Spleen (tissue), 3 donors: ENCODE measurements at regions not wholly inside any gene's neighbourhood (a gene's known extent, or its start where the extent isn't known, plus 50 kb on each side); places are given as distances from the start of the nearest gene placed in this dataset.
"Not testable (repeated sequence)": the region's sequence is repeated elsewhere in the genome, so short reads cannot be mapped to it uniquely, and the experiment has no call there.

Experiments used
- POLR2A ChIP-seq, 3 donors: fragments of 450-650 bp; IDR thresholded peaks; one replicate each; pipeline ENCODE4 v1.5.1; 2017; ENCODE audit warnings: antibody characterized with exemption in 3 of 3, mild to moderate bottlenecking in 1 of 3
- POLR2AphosphoS5 ChIP-seq, 3 donors: sonication (generic); formaldehyde crosslinking; IDR thresholded peaks; one replicate each; pipeline ENCODE4 v1.5.1; 2017; ENCODE audit warnings: antibody characterized with exemption in 3 of 3

DNA sequence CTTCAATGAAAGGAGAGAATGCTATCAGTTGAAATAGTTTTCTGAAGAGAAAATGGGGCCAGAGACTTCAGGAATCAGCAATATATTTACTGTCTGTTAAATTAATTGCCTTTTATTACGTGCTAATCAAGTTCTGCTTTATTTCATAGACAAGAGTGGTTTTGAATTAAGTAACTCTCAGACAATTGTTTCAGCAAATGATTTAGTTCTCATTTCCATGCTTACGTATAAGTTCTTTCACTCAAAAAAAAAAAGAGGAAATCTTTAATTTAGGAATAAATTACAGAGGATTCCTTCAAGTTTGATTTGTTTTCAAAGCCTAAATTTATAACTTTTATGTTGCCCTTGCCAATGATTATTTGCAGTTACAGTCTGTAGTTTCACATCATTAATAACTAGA lies 163.5 kb downstream of the SPATA31A6 start:
- TF ChIP-seq POLR2AphosphoS5, POLR2A (IDR thresholded peaks at IDR 0.05): not testable (repeated sequence)
